Esophagus mucosa (tissue), 1 donor: ENCODE measurements at regions not wholly inside any gene's neighbourhood (a gene's known extent, or its start where the extent isn't known, plus 50 kb on each side); places are given as distances from the start of the nearest gene placed in this dataset.
"Not testable (repeated sequence)": the region's sequence is repeated elsewhere in the genome, so short reads cannot be mapped to it uniquely, and the experiment has no call there.

ENCODE experiments used
- ATAC-seq: fragments of 200-7000 bp; cut with Tn5 transposase; one replicate; pipeline ENCODE4 v1.9.1; 2020
- donor health status: DM: yes; HTN: yes; CAD: no.

- ATAC-seq = no peak
Measured at GRCh38 chr7:65317372-65317771, 56.3 kb upstream of the ZNF92 start.

GRCh38 chr7:65310761-65311160 is 62.9 kb upstream of the ZNF92 start:
- no peak for ATAC-seq

- ATAC-seq = no peak
Measured at GRCh38 chr7:65308300-65308678, 65.4 kb upstream of the ZNF92 start.

GRCh38 chr7:65307651-65308299 is 65.9 kb upstream of the ZNF92 start:
- peak; percentile 36 for ATAC-seq

GRCh38 chr7:65304175-65304574 is 69.5 kb upstream of the ZNF92 start:
- no peak for ATAC-seq

- no peak for ATAC-seq
Measured at GRCh38 chr7:65302883-65303282, 70.8 kb upstream of the ZNF92 start.

- no peak for ATAC-seq
Measured at GRCh38 chr7:65301007-65301406, 72.6 kb upstream of the ZNF92 start.

- no peak for ATAC-seq
Measured at GRCh38 chr7:65295409-65295808, 78.2 kb upstream of the ZNF92 start.

GRCh38 chr7:65290340-65290739 is 83.3 kb upstream of the ZNF92 start:
- not testable (repeated sequence) for ATAC-seq

GRCh38 chr7:65287023-65287422 is 86.6 kb upstream of the ZNF92 start:
- ATAC-seq = no peak

GRCh38 chr7:65285906-65286864 is 87.5 kb upstream of the ZNF92 start:
- ATAC-seq = no peak

GRCh38 chr7:65285241-65285640 is 88.4 kb upstream of the ZNF92 start:
- ATAC-seq = not testable (repeated sequence)

- no peak for ATAC-seq
Measured at GRCh38 chr7:65279795-65280194, 93.9 kb upstream of the ZNF92 start.

GRCh38 chr7:65276822-65277221 is 96.8 kb upstream of the ZNF92 start:
- ATAC-seq = no peak

GRCh38 chr7:65271502-65271901 is 102.2 kb upstream of the ZNF92 start:
- ATAC-seq = not testable (repeated sequence)

GRCh38 chr7:65269150-65269856 is 104.4 kb upstream of the ZNF92 start:
- ATAC-seq = peak; percentile 58

- ATAC-seq = no peak
Measured at GRCh38 chr7:65268782-65269149, 104.9 kb upstream of the ZNF92 start.

- no peak for ATAC-seq
Measured at GRCh38 chr7:65265933-65266519, 107.6 kb upstream of the ZNF92 start.

GRCh38 chr7:65264258-65264657 is 109.4 kb upstream of the ZNF92 start:
- no peak for ATAC-seq

- ATAC-seq = not testable (repeated sequence)
Measured at GRCh38 chr7:65260673-65261072, 113.0 kb upstream of the ZNF92 start.

GRCh38 chr7:65259864-65260525 is 113.7 kb upstream of the ZNF92 start:
- not testable (repeated sequence) for ATAC-seq

GRCh38 chr7:65254061-65254460 is 119.6 kb upstream of the ZNF92 start:
- ATAC-seq = no peak
